Esophagus squamous epithelium (tissue), 4 donors: ENCODE measurements at regions not wholly inside any gene's neighbourhood (a gene's known extent, or its start where the extent isn't known, plus 50 kb on each side); places are given as distances from the start of the nearest gene placed in this dataset.

ENCODE experiments used
- POLR2A ChIP-seq, 4 donors: fragments of 450-650 bp; IDR thresholded peaks; one replicate each; pipeline ENCODE4 v1.6.1; 2017; ENCODE audit warnings: antibody characterized with exemption in 4 of 4, mild to moderate bottlenecking in 4 of 4, moderate library complexity in 3 of 4
- TF ChIP-seq, protein P1 (sequence below), 6 experiments: fragments of 450-650 bp in 4 of 6; fragments of 200-600 bp in 2 of 6; sonication (generic) in 2 of 6; IDR thresholded peaks; one replicate each; pipeline ENCODE4 v1.5.1; 2016 to 2019; ENCODE audit warnings: antibody characterized with exemption in 6 of 6, mild to moderate bottlenecking in 4 of 6, moderate library complexity in 4 of 6

DNA sequence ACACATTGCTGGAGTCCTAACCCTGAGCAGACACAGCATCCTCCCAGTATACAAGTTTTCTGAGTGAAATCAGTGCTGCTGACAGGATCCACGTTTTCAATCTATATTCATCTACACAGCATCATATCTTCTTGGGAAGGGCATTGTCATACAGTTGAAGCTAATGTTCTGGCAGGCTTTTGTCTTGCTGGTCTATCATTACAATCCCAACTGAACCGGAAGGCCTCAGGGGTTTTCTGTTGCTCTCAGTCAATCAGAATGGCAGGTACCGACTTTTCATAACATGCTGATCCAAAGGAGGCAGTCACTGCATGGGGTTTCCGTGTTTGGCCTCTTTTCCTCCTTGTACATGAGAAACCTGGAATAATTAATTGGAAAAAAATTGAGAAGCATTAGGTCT lies 2118.8 kb upstream of the WWC1 start:
- TF ChIP-seq, protein P1, sequence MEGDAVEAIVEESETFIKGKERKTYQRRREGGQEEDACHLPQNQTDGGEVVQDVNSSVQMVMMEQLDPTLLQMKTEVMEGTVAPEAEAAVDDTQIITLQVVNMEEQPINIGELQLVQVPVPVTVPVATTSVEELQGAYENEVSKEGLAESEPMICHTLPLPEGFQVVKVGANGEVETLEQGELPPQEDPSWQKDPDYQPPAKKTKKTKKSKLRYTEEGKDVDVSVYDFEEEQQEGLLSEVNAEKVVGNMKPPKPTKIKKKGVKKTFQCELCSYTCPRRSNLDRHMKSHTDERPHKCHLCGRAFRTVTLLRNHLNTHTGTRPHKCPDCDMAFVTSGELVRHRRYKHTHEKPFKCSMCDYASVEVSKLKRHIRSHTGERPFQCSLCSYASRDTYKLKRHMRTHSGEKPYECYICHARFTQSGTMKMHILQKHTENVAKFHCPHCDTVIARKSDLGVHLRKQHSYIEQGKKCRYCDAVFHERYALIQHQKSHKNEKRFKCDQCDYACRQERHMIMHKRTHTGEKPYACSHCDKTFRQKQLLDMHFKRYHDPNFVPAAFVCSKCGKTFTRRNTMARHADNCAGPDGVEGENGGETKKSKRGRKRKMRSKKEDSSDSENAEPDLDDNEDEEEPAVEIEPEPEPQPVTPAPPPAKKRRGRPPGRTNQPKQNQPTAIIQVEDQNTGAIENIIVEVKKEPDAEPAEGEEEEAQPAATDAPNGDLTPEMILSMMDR (IDR thresholded peaks at IDR 0.05), result no peak
- no peak for TF ChIP-seq POLR2A (IDR thresholded peaks at IDR 0.05)
